Loucy (cell line): ENCODE measurements at regions not wholly inside any gene's neighbourhood (a gene's known extent, or its start where the extent isn't known, plus 50 kb on each side); places are given as distances from the start of the nearest gene placed in this dataset.

Experiments
- H2AFZ ChIP-seq: fragments of 200-600 bp; sonication (generic); 2 replicates; pipeline ENCODE4 v1.6.0; 2016; ENCODE audit warnings: antibody characterized with exemption, mild to moderate bottlenecking, low read length, moderate library complexity
- H3F3A ChIP-seq: fragments of 200-600 bp; 2 replicates; pipeline ENCODE4 v1.6.0; 2016; ENCODE audit warnings: antibody characterized with exemption, low read depth, mild to moderate bottlenecking
- H3K27me3 ChIP-seq: fragments of 200-600 bp; sonication (generic); 2 replicates; pipeline ENCODE4 v1.6.1; 2014; ENCODE audit warnings: low read length, mild to moderate bottlenecking; ENCODE audit not compliant: insufficient read depth, poor library complexity, severe bottlenecking
- H3K36me3 ChIP-seq: fragments of 200-600 bp; sonication (generic); 2 replicates; pipeline ENCODE4 v1.6.1; 2016; ENCODE audit warnings: low read length; ENCODE audit not compliant: insufficient read depth
- H3K4me1 ChIP-seq: fragments of 200-600 bp; sonication (generic); 2 replicates; pipeline ENCODE4 v1.5.1; 2014; ENCODE audit warnings: low read length, mild to moderate bottlenecking; ENCODE audit not compliant: insufficient read depth, poor library complexity, severe bottlenecking
- H3K4me2 ChIP-seq: fragments of 200-600 bp; sonication (generic); 2 replicates; pipeline ENCODE4 v1.6.0; 2014; ENCODE audit warnings: antibody characterized with exemption, low read length, low read depth, mild to moderate bottlenecking; ENCODE audit not compliant: poor library complexity, severe bottlenecking
- H3K4me3 ChIP-seq: fragments of 200-600 bp; sonication (generic); 2 replicates; pipeline ENCODE4 v1.5.1; 2014; ENCODE audit warnings: low read length, mild to moderate bottlenecking, mixed read lengths; ENCODE audit not compliant: poor library complexity, severe bottlenecking
- H3K79me2 ChIP-seq: fragments of 200-600 bp; sonication (generic); 2 replicates; pipeline ENCODE4 v1.6.1; 2014; ENCODE audit warnings: low read length; ENCODE audit not compliant: insufficient read depth
- H3K9ac ChIP-seq: fragments of 200-600 bp; sonication (generic); 2 replicates; pipeline ENCODE4 v1.6.0; 2014; ENCODE audit warnings: mild to moderate bottlenecking, low read depth, low read length, moderate library complexity; ENCODE audit not compliant: poor library complexity, severe bottlenecking
- H3K9me2 ChIP-seq: fragments of 200-600 bp; sonication (generic); replicated peaks from 2 replicates; pipeline ENCODE4 v1.6.1; 2016; ENCODE audit warnings: low read depth, low read length, mixed read lengths
- H3K9me3 ChIP-seq: fragments of 200-600 bp; sonication (generic); 2 replicates; pipeline ENCODE4 v1.6.1; 2014; ENCODE audit warnings: mild to moderate bottlenecking, antibody characterized with exemption, low read length, low read depth; ENCODE audit not compliant: insufficient read depth
- H4K20me1 ChIP-seq: fragments of 200-600 bp; sonication (generic); 2 replicates; pipeline ENCODE4 v1.6.0; 2014; ENCODE audit warnings: antibody characterized with exemption, low read length, mild to moderate bottlenecking; ENCODE audit not compliant: insufficient read depth, poor library complexity, severe bottlenecking
- CTCF ChIP-seq: fragments of 200-600 bp; sonication (generic); conservative IDR thresholded peaks from 2 replicates; pipeline ENCODE4 v1.5.1; 2014; ENCODE audit warnings: mild to moderate bottlenecking, antibody characterized with exemption, low read length
- EZH2phosphoT487 ChIP-seq: fragments of 200-600 bp; IDR thresholded peaks from 2 replicates; pipeline ENCODE4 v1.6.1; 2018; ENCODE audit warnings: antibody characterized with exemption, mild to moderate bottlenecking, moderate library complexity, borderline replicate concordance

- Histone ChIP-seq H4K20me1 (no peaks in the 10 kb centered on the region), H3K4me2 (no peak overlapping the region), H3K27me3 (no peaks in the 10 kb centered on the region), H3K4me3 (no peak overlapping the region), H3K9me3 (no peaks in the 10 kb centered on the region; the same call in 1 of the 2 replicates), H3K36me3 (no peaks in the 10 kb centered on the region), H3K9ac (no peak overlapping the region), H2AFZ (no peak overlapping the region), H3K4me1 (no peaks in the 10 kb centered on the region), H3K9me2 (no peaks in the 10 kb centered on the region; the same call in 1 of the 2 replicates), H3F3A (no peaks in the 10 kb centered on the region), H3K79me2 (no peaks in the 10 kb centered on the region)
- TF ChIP-seq CTCF (no peak), EZH2phosphoT487 (no peak)
Measured at GRCh38 chr14:34134484-34134883, 183.6 kb upstream of the EGLN3 start.

DNA sequence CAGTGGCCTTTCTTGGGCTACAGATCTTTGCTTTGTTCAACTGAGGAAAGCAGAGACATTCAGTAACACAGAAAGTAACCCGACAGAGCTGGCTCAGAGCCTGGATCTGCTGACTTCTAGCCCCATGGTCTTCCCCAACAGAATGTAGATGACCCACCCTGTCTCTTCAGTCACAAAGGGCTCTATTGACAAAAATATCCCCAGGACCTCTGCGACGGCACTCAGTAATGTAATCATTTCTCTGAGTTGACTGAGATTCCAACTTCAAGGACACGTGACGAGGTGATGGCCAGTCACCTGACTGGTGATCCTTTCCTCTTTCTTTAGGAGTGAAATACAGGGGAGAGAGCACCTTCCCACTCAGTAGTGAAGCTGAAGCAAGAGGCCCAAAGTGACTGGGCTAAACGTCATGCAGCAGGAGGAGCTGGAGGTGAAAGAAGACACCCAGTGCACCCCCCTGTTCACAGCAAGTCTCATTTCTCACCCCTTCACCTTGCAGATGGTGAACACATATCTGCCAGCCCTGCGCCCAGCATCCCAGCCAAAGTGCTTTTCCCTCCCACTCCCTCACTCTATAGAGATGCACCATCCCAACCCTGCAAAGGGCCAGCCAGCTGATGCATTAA, 179.2 kb upstream of the EGLN3 start:
- Histone ChIP-seq H3K9ac (no peak overlapping the region), H3K4me2 (no peak overlapping the region), H2AFZ (no peak overlapping the region), H4K20me1 (no peaks in the 10 kb centered on the region), H3K9me3 (no peaks in the 10 kb centered on the region; the same call in 1 of the 2 replicates), H3F3A (no peaks in the 10 kb centered on the region), H3K36me3 (no peaks in the 10 kb centered on the region), H3K79me2 (no peaks in the 10 kb centered on the region), H3K4me1 (no peaks in the 10 kb centered on the region), H3K4me3 (no peak overlapping the region), H3K27me3 (no peaks in the 10 kb centered on the region), H3K9me2 (no peaks in the 10 kb centered on the region)
- TF ChIP-seq CTCF: no peak

DNA sequence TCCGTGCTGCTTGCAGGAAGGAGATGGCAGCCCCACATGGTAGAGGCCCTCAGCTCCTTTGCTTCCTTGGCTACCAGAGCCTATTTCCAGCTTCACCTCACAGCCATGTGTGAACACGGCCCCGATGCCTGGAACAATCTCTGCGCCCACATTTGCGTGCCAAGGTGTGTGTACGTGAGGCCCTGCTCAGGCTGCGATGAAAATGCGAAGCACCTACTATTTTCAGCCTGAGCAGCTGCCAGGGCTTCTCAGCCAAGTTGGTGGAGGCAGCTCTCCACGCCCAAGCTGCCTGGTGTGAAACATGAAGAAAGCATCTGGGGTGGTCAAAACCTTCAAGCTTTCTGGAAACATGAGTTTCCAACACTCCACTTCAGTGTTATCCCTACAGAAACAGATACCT, 177.8 kb upstream of the EGLN3 start:
- Histone ChIP-seq H3K4me1 (no peaks in the 10 kb centered on the region), H3K27me3 (no peaks in the 10 kb centered on the region), H3F3A (no peaks in the 10 kb centered on the region), H3K9me2 (no peaks in the 10 kb centered on the region), H4K20me1 (no peaks in the 10 kb centered on the region), H3K4me3 (no peak overlapping the region), H3K79me2 (no peaks in the 10 kb centered on the region), H3K36me3 (no peaks in the 10 kb centered on the region), H3K4me2 (no peak overlapping the region), H3K9ac (no peak overlapping the region), H2AFZ (no peak overlapping the region), H3K9me3 (no peaks in the 10 kb centered on the region; the same call in 1 of the 2 replicates)
- TF ChIP-seq CTCF (no peak), EZH2phosphoT487 (no peak)
